HG03097 (cell line): ENCODE measurements at regions not wholly inside any gene's neighbourhood (a gene's known extent, or its start where the extent isn't known, plus 50 kb on each side); places are given as distances from the start of the nearest gene placed in this dataset.

Experiments used
- ATAC-seq: cut with Tn5 transposase; IDR thresholded peaks from one replicate; pipeline ENCODE4 v1.9.1; 2021; ENCODE audit not compliant: unreplicated experiment, low FRiP score

GRCh38 chr21:16071761-16072160 is 342.0 kb downstream of the USP25 start:
- ATAC-seq, result no peak

DNA sequence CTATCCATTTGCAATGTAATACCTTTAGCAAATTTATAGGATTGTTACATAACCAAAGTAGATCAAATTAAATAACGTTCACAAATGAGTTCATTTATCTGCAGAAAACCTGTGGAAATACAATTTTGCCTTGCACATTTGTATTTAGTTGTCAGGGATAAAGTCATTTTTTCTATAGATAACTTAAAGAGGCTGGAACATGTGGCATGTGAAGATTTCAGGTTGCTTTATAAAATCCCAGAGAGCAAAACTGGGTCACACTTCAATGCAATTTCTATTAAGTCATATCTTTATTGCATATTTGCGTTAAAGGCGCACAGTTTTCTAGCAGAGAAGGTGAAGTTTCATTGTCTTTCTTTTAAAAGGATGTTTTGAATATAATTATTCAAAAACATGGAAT is 342.4 kb downstream of the USP25 start:
- no peak for ATAC-seq

- ATAC-seq, result no peak
Observed at GRCh38 chr21:16072737-16073136, 343.0 kb downstream of the USP25 start.

GRCh38 chr21:16073586-16073985 is 343.8 kb downstream of the USP25 start:
- no peak for ATAC-seq

DNA sequence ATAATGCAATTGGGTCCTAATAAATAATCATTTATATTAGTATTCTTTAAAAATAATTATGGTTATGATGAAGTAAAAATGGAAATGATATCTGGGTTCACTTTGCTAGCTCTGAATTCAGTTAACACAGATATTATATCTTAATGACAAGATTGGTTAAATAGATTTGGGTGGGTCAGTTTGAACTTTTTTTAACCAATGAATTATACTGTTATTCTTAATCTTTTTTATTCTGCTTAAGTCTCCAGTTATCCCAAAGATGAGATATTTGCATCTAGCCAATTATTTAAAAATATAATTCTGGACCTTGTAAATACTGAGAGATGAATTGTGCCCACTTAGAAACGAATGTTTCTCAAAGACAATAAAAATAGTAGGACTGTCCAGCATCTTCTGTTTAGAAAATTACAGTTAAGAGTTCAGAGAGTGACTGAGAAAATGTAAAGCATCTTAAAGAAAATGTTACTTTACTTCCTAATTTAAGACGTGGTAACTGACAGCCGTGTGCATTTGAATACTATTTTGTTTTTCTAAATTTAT is 345.2 kb downstream of the USP25 start:
- ATAC-seq, result no peak

GRCh38 chr21:16075649-16076282 is 346.0 kb downstream of the USP25 start:
- ATAC-seq, result no peak

GRCh38 chr21:16076465-16076864 is 346.7 kb downstream of the USP25 start:
- ATAC-seq, result no peak

- ATAC-seq, result no peak
Observed at GRCh38 chr21:16078382-16078781, 348.6 kb downstream of the USP25 start.

DNA sequence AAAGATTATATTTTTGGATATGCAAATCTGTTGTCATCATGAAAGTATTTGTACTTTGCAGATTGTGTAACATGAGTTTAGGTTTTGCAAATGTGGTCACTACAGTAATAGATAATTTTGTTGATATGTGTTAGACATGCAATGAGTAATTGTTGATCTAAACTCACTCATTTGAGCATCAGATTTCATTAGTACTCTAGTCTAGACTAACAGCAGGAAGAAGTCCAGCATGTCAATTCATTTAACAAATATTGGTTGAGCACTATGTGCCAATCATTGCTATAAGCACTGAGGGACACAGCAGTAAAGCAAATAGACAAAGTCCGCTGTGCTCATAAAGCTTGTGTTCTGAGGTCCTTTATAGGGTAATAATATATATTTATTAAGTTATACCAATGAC is 350.0 kb downstream of the USP25 start:
- no peak for ATAC-seq

GRCh38 chr21:16081304-16081703 is 351.5 kb downstream of the USP25 start:
- ATAC-seq, result no peak

- ATAC-seq, result no peak
Observed at GRCh38 chr21:16082038-16082816, 352.4 kb downstream of the USP25 start.

DNA sequence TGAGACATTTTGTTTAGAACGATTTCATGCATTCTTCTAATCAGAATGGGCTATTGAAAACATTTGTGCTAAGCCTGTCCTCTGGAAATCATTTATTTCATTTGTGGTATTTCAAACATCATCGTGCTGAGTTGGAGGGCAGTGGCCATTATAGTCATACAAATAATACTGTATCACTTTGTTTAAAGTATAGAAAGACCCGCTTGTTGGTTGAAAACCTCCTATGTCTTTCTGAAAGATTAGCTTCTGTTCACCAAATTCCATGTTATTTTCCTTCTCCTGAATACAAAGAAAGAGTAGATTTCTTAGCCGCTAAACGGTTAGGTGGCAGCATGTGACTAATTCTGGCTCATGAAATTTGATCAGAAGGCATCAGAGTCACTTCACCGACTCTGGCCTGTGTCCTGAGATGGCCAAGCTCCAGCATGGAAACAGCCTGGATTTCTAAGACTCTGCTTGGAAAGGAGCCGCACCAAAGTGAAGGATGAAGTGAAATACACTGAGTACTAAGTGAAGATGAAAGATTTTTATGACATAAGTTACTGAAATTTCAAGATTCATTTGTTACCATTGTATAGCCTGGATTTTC is 355.1 kb downstream of the USP25 start:
- ATAC-seq, result no peak

DNA sequence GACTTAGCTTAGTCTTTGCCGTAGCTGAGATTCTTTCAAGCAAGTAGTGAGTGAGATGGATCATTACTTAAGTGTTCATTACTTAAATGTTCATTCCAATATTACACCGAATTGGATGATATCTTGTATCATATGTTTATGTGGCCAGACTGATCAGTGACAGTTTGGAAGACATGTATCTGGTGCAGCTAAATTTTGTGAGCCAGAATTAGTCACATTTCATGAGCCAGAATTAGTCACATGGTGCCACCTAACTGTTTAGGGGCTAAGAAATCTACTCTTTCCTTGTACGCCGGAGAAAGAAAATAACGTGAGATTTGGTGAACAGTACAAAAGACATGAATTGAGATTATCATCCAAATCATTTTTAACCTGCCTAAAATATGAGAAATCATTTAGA is 355.6 kb downstream of the USP25 start:
- no peak for ATAC-seq

GRCh38 chr21:16086121-16086520 is 356.3 kb downstream of the USP25 start:
- no peak for ATAC-seq

DNA sequence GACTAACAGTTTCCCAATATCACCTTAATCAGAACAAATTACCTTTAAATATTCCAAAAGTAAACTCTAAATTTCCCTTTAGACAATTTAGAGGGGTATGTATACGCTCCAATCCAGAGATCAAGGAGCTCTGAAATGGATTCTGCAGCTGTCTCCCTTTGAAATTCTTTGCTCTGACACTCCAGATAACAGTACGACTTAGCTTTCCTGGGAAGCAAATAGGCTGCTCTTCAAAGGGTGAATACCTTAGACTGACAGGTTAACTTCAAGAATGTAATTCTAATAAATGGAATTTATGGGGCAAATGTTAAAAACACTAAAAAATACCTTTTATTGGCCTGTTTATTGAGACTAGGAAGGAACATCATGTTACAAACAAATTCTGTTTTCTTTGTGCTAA is 357.2 kb downstream of the USP25 start:
- ATAC-seq, result no peak

DNA sequence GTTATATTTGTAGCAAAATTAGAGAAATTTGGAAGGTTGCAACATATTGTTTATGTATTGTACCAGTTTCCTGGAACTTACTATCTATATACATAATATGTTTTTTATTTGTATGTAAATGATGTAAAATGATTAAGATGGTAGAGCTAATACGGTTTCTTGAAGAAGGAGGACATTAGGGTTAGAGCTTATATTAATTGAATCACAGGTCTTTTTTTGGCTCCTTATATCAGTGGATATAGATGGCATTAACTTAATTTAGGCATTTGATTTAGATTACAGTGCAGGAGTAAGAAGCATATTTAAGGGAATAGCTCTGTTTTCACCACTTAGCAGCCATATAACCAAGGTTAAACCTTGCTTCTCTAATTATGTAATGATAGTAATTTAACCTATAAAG is 357.7 kb downstream of the USP25 start:
- no peak for ATAC-seq

- ATAC-seq, result no peak
Observed at GRCh38 chr21:16088056-16088455, 358.3 kb downstream of the USP25 start.

GRCh38 chr21:16095005-16095404 is 365.2 kb downstream of the USP25 start:
- no peak for ATAC-seq

DNA sequence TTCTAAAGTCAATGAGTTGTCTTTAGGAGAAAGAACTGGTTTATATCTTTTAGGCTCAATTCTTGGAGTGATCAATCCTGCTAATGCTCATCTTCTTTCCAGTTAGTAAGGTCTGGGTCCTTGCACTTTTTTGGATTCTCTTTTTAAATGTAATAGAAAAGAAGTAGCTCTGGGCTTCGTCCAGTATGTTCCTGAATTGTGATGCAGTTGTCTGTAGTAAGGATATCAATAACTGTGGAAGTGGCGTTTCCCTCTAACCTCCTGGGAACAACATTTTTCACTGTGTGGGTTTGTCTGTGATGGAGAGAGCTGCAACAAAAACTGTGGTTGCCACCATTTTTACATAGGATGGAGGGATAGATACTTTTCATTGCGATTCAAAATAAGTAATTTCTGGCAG is 367.2 kb downstream of the USP25 start:
- no peak for ATAC-seq

- no peak for ATAC-seq
Observed at GRCh38 chr21:16102113-16102512, 372.3 kb downstream of the USP25 start.

DNA sequence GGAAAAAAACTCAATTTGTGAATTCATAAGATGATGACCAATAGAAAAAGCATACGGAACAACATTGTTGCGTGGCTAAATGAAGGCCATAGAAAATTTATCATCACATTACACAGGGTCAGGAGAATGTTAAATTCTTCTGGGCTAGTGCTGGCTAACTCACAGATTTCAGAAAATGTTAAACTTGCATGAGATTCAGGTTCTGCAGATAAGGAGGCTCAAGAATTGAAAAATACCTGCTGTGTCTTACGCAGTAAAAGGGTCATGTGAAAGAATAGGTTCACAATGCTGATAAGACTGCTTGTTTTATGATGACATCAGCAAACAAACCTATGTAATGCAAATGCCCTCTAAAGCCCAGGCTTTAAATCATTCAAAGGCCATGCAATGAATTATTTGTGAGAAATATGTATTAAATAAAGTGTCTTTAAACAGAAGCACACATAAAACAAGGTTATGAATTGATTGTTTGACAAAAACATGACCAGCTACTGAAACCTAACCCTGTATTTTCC is 378.8 kb downstream of the USP25 start:
- no peak for ATAC-seq
